Fibroblast of mammary gland (primary cell): ENCODE measurements at regions not wholly inside any gene's neighbourhood (a gene's known extent, or its start where the extent isn't known, plus 50 kb on each side); places are given as distances from the start of the nearest gene placed in this dataset.

Source experiments
- DNase-seq: peaks from one replicate; pipeline ENCODE4 v3.0.0-alpha.2; 2010; ENCODE audit warnings: low read depth
- H3K4me3 ChIP-seq: 2 replicates; pipeline ENCODE4 v1.5.1; 2011; ENCODE audit warnings: low read depth, mild to moderate bottlenecking, low read length, moderate library complexity; ENCODE audit not compliant: control insufficient read depth
- CTCF ChIP-seq: conservative IDR thresholded peaks from 2 replicates; pipeline ENCODE4 v1.5.1; 2011; ENCODE audit warnings: low read depth, low read length, inconsistent platforms; ENCODE audit not compliant: control insufficient read depth, insufficient read depth

- H3K4me3 ChIP-seq, result no peak overlapping the region
- DNase-seq, result no peak
- no peak for TF ChIP-seq CTCF
Observed at GRCh38 chr12:5227708-5228373, 184.2 kb downstream of the KCNA5 start.

GRCh38 chr12:5230156-5230555 is 186.5 kb downstream of the KCNA5 start:
- H3K4me3 ChIP-seq, result no peak overlapping the region
- no peak for DNase-seq
- TF ChIP-seq CTCF, result no peak

- no peak for DNase-seq
- TF ChIP-seq CTCF, result no peak
Observed at GRCh38 chr12:5230861-5231260, 187.2 kb downstream of the KCNA5 start.

GRCh38 chr12:5232291-5232690 is 188.6 kb downstream of the KCNA5 start:
- no peak overlapping the region for H3K4me3 ChIP-seq
- no peak for DNase-seq
- TF ChIP-seq CTCF, result no peak

More at GRCh38 chr12:5230861-5231260, 187.2 kb downstream of the KCNA5 start:
- H3K4me3 ChIP-seq, result no peak overlapping the region

GRCh38 chr12:5232826-5233500 is 189.3 kb downstream of the KCNA5 start:
- DNase-seq, result no peak
- TF ChIP-seq CTCF, result no peak
- no peak overlapping the region for H3K4me3 ChIP-seq

- DNase-seq, result no peak
- TF ChIP-seq CTCF, result no peak
- no peak overlapping the region for H3K4me3 ChIP-seq
Observed at GRCh38 chr12:5236022-5236640, 192.5 kb downstream of the KCNA5 start.

- no peak for TF ChIP-seq CTCF
- DNase-seq, result no peak
- no peak overlapping the region for H3K4me3 ChIP-seq
Observed at GRCh38 chr12:5242440-5242839, 189.5 kb upstream of the NTF3 start.
